H9 (cell line): ENCODE measurements at regions not wholly inside any gene's neighbourhood (a gene's known extent, or its start where the extent isn't known, plus 50 kb on each side); places are given as distances from the start of the nearest gene placed in this dataset.

Experiments used
- DNase-seq: peaks from one replicate; pipeline ENCODE4 v3.0.0-alpha.2; 2017
- H2AFZ ChIP-seq: one replicate; pipeline ENCODE4 v1.6.1; 2013; ENCODE audit warnings: mild to moderate bottlenecking, low read length, control low read depth, moderate library complexity
- H2AK5ac ChIP-seq: 2 replicates; pipeline ENCODE4 v1.6.1; 2013; ENCODE audit warnings: low read length, control low read depth, mixed read lengths; ENCODE audit not compliant: insufficient read length
- H2BK120ac ChIP-seq: one replicate; pipeline ENCODE4 v1.6.1; 2013; ENCODE audit warnings: low read depth, mild to moderate bottlenecking, low read length, control low read depth, inconsistent platforms; ENCODE audit not compliant: poor library complexity, severe bottlenecking
- H2BK12ac ChIP-seq: 2 replicates; pipeline ENCODE4 v1.6.1; 2013; ENCODE audit warnings: low read length, control low read depth, mixed read lengths, low read depth; ENCODE audit not compliant: insufficient read length
- H2BK15ac ChIP-seq: 2 replicates; pipeline ENCODE4 v1.6.1; 2013; ENCODE audit warnings: low read depth, low read length, control low read depth
- H2BK20ac ChIP-seq: one replicate; pipeline ENCODE4 v1.6.1; 2013; ENCODE audit warnings: low read depth, mild to moderate bottlenecking, low read length, control low read depth, inconsistent platforms; ENCODE audit not compliant: poor library complexity, severe bottlenecking
- H2BK5ac ChIP-seq: 2 replicates; pipeline ENCODE4 v1.6.1; 2013; ENCODE audit warnings: low read length, control low read depth, mixed read lengths; ENCODE audit not compliant: insufficient read length
- H3K14ac ChIP-seq: 2 replicates; pipeline ENCODE4 v1.6.1; 2013; ENCODE audit warnings: low read length, control low read depth; ENCODE audit not compliant: insufficient read depth
- H3K18ac ChIP-seq: 2 replicates; pipeline ENCODE4 v1.6.1; 2013; ENCODE audit warnings: low read depth, mild to moderate bottlenecking, mixed read lengths, low read length, control low read depth; ENCODE audit not compliant: insufficient read length
- H3K23ac ChIP-seq: 2 replicates; pipeline ENCODE4 v1.6.1; 2013; ENCODE audit warnings: low read length, control low read depth, mixed read lengths, low read depth; ENCODE audit not compliant: insufficient read length
- H3K23me2 ChIP-seq: 2 replicates; pipeline ENCODE4 v1.6.1; 2013; ENCODE audit warnings: low read depth, mild to moderate bottlenecking, mixed read lengths, low read length, control low read depth; ENCODE audit not compliant: insufficient read length, poor library complexity, severe bottlenecking
- H3K27ac ChIP-seq: 2 replicates; pipeline ENCODE4 v1.5.1; 2013; ENCODE audit warnings: low read length, control low read depth, mixed read lengths, low read depth; ENCODE audit not compliant: insufficient read length
- H3K27me3 ChIP-seq: 2 replicates; pipeline ENCODE4 v1.6.1; 2013; ENCODE audit warnings: low read length, control low read depth, inconsistent platforms; ENCODE audit not compliant: insufficient read depth
- H3K4ac ChIP-seq: 2 replicates; pipeline ENCODE4 v1.6.1; 2013; ENCODE audit warnings: low read depth, mild to moderate bottlenecking, control low read depth, inconsistent platforms, low read length, moderate library complexity
- H3K4me1 ChIP-seq: 2 replicates; pipeline ENCODE4 v1.6.1; 2013; ENCODE audit warnings: low read length, control low read depth, inconsistent platforms; ENCODE audit not compliant: insufficient read depth
- H3K4me2 ChIP-seq: 2 replicates; pipeline ENCODE4 v1.6.1; 2013; ENCODE audit warnings: low read length, control low read depth, mixed read lengths; ENCODE audit not compliant: insufficient read length, insufficient read depth
- H3K56ac ChIP-seq: 2 replicates; pipeline ENCODE4 v1.6.1; 2013; ENCODE audit warnings: low read depth, mild to moderate bottlenecking, mixed read lengths, low read length, control low read depth; ENCODE audit not compliant: insufficient read length
- H3K79me1 ChIP-seq: 2 replicates; pipeline ENCODE4 v1.6.1; 2013; ENCODE audit warnings: low read depth, mild to moderate bottlenecking, moderate library complexity, low read length, control low read depth, inconsistent platforms; ENCODE audit not compliant: insufficient read depth, poor library complexity, severe bottlenecking
- H3K79me2 ChIP-seq: 2 replicates; pipeline ENCODE4 v1.6.1; 2013; ENCODE audit warnings: low read length, control low read depth, inconsistent platforms; ENCODE audit not compliant: insufficient read depth
- H3K9ac ChIP-seq: 2 replicates; pipeline ENCODE4 v1.6.1; 2013; ENCODE audit warnings: low read length, control low read depth, mixed read lengths; ENCODE audit not compliant: insufficient read length; ENCODE audit errors: extremely low read depth
- H3K9me3 ChIP-seq: one replicate; pipeline ENCODE4 v1.6.1; 2013; ENCODE audit warnings: low read depth, low read length, inconsistent platforms; ENCODE audit not compliant: control insufficient read depth
- H3T11ph ChIP-seq: one replicate; pipeline ENCODE4 v1.6.1; 2013; ENCODE audit warnings: mild to moderate bottlenecking, low read length, control low read depth, inconsistent platforms
- H4K20me1 ChIP-seq: one replicate; pipeline ENCODE4 v1.6.1; 2013; ENCODE audit not compliant: control insufficient read depth, insufficient read length, insufficient read depth
- H4K5ac ChIP-seq: 2 replicates; pipeline ENCODE4 v1.6.1; 2013; ENCODE audit warnings: low read depth, mild to moderate bottlenecking, mixed read lengths, low read length, control low read depth; ENCODE audit not compliant: insufficient read length
- H4K8ac ChIP-seq: replicated peaks from 2 replicates; pipeline ENCODE4 v1.6.1; 2013; ENCODE audit warnings: low read length, control low read depth, mixed read lengths, low read depth; ENCODE audit not compliant: insufficient read length
- H4K91ac ChIP-seq: 2 replicates; pipeline ENCODE4 v1.6.1; 2013; ENCODE audit warnings: low read depth, mild to moderate bottlenecking, moderate library complexity, mixed read lengths, low read length, control low read depth; ENCODE audit not compliant: insufficient read length
- H3K27ac Mint-ChIP-seq, 3 experiments: 2 replicates in 2 of 3; 3 replicates in 1 of 3; pipeline ENCODE4 v1.8.0; 2020 to 2021; ENCODE audit warnings: mixed read lengths in 3 of 3, mild to moderate bottlenecking in 1 of 3, moderate library complexity in 1 of 3
- H3K27me3 Mint-ChIP-seq: 2 replicates; pipeline ENCODE4 v1.8.0; 2021; ENCODE audit warnings: low read depth, mild to moderate bottlenecking, moderate library complexity, mixed read lengths
- H3K36me3 Mint-ChIP-seq, 3 experiments: 2 replicates in 2 of 3; 3 replicates in 1 of 3; pipeline ENCODE4 v1.8.0; 2020 to 2021; ENCODE audit warnings: low read depth in 3 of 3, mixed read lengths in 3 of 3; ENCODE audit not compliant: insufficient read depth in 1 of 3
- H3K4me1 Mint-ChIP-seq, 2 experiments: 2 replicates each; pipeline ENCODE4 v1.8.0; 2020; ENCODE audit warnings: mixed read lengths in 2 of 2
- H3K4me3 Mint-ChIP-seq, 2 experiments: 2 replicates in 1 of 2; 3 replicates in 1 of 2; pipeline ENCODE4 v1.8.0; 2020 to 2021; ENCODE audit warnings: mild to moderate bottlenecking in 2 of 2, mixed read lengths in 2 of 2, moderate library complexity in 1 of 2
- H3K9me3 Mint-ChIP-seq, 2 experiments: 2 replicates in 1 of 2; 3 replicates in 1 of 2; pipeline ENCODE4 v1.8.0; 2020; ENCODE audit warnings: mild to moderate bottlenecking in 2 of 2, mixed read lengths in 2 of 2, moderate library complexity in 1 of 2
- CTCF ChIP-seq: fragments of 200-600 bp; sonication (generic); conservative IDR thresholded peaks from 3 replicates; pipeline ENCODE4 v1.8.0; 2021; ENCODE audit warnings: antibody characterized with exemption, mild to moderate bottlenecking
- WGBS: extraction: QIAGEN DNeasy Blood & Tissue Kit; methylation state at CpG from one replicate; pipeline ENCODE4 v1.1.7; 2013; ENCODE audit warnings: missing lambda C conversion rate, low lambda C conversion rate, mixed read lengths; ENCODE audit not compliant: insufficient read length; ENCODE audit errors: extremely low coverage; 5-methylcytosine and 5-hydroxymethylcytosine counted together

GRCh38 chr14:81673930-81674329 lies 140.3 kb upstream of the SEL1L start:
- H3K23ac ChIP-seq = no peak overlapping the region
- Mint-ChIP-seq H3K9me3 (peaks cover 15% of the 10 kb centered on the region in 2 experiments), H3K36me3 (peaks cover 8 to 10% (median 8%) of the 10 kb centered on the region in 3 experiments; a peak in 5 of 7 replicates), H3K27me3 (peaks cover 53% of the 10 kb centered on the region), H3K4me1 (no peaks in the 10 kb centered on the region), H3K27ac (no peak overlapping the region), H3K4me3 (no peak overlapping the region)
- H4K8ac ChIP-seq = no peak overlapping the region
- H3K23me2 ChIP-seq = no peaks in the 10 kb centered on the region
- no peak overlapping the region for H3T11ph ChIP-seq
- no peak for TF ChIP-seq CTCF
- no peak overlapping the region for H2BK5ac ChIP-seq
- H2BK12ac ChIP-seq = no peak overlapping the region
- no peak overlapping the region for H3K14ac ChIP-seq
- H4K5ac ChIP-seq = no peak overlapping the region
- H2AK5ac ChIP-seq = no peak overlapping the region
- no peak overlapping the region for H3K56ac ChIP-seq
- no peaks in the 10 kb centered on the region for H3K9me3 ChIP-seq
- no peak overlapping the region for H2AFZ ChIP-seq
- H4K91ac ChIP-seq = no peak overlapping the region
- no peaks in the 10 kb centered on the region for H3K4me1 ChIP-seq
- no peak overlapping the region for H3K18ac ChIP-seq
- H2BK20ac ChIP-seq = no peak overlapping the region
- H3K4me2 ChIP-seq = no peak overlapping the region
- H3K4ac ChIP-seq = no peak overlapping the region
- H3K27me3 ChIP-seq = peaks cover 9% of the 10 kb centered on the region; the same call in 1 of the 2 replicates
- H4K20me1 ChIP-seq = no peaks in the 10 kb centered on the region
- H3K27ac ChIP-seq = no peak overlapping the region
- H2BK15ac ChIP-seq = no peak overlapping the region
- no peak overlapping the region for H3K9ac ChIP-seq
- no peak for DNase-seq
- H2BK120ac ChIP-seq = no peak overlapping the region
- WGBS = no CpG with 5 or more reads among the region's 3 CpGs
- no peaks in the 10 kb centered on the region for H3K79me1 ChIP-seq
- no peaks in the 10 kb centered on the region for H3K79me2 ChIP-seq
